ENCODE measurements at regions not wholly inside any gene's neighbourhood (a gene's known extent, or its start where the extent isn't known, plus 50 kb on each side); places are given as distances from the start of the nearest gene placed in this dataset.

GRCh38 chr17:79160980-79161636, 86.5 kb downstream of the ENGASE start:
- Histone ChIP-seq H4K20me1 (replicated peaks; ENCODE audit: control insufficient read depth, extremely low read depth, insufficient read depth, low read length) (no peaks in the 10 kb centered on the region), H3K9me3 (replicated peaks; ENCODE audit: control insufficient read depth, insufficient read depth, low read length) (no peaks in the 10 kb centered on the region), H3K4me3 (replicated peaks in 1 of 3; ENCODE audit: insufficient read depth in 1 of 3, low read depth in 1 of 3, low read length in 3 of 3) (no peak overlapping the region), H3K9ac (replicated peaks; ENCODE audit: extremely low read depth, insufficient read depth, low read length) (no peak overlapping the region), H3K9me1 (replicated peaks; ENCODE audit: control insufficient read depth, extremely low read depth, insufficient read depth, low read length) (no peaks in the 10 kb centered on the region), H3K79me2 (ENCODE audit: control insufficient read depth, insufficient read depth, low read length) (no peaks in the 10 kb centered on the region), H3K36me3 (ENCODE audit: control insufficient read depth in 2 of 2, extremely low read depth in 1 of 2, insufficient read depth in 2 of 2, low read length in 2 of 2) (no peaks in the 10 kb centered on the region), H3K4me2 (ENCODE audit: insufficient read depth, low read length) (no peak overlapping the region), H3K4me1 (ENCODE audit: control insufficient read depth, extremely low read depth, insufficient read depth, low read length) (peaks cover 6% of the 10 kb centered on the region), H3K27ac (ENCODE audit: insufficient read depth, low read depth, low read length) (peak overlapping the region; percentile 72), H2AFZ (ENCODE audit: low read depth, low read length) (peak overlapping the region; percentile 77), H3K27me3 (ENCODE audit: control insufficient read depth in 2 of 2, insufficient read depth in 2 of 2, low read length in 2 of 2) (no peaks in the 10 kb centered on the region)
- FAIRE-seq (peak; percentile 82), DNase-seq (ENCODE audit: low read depth, low spot score) (peak; percentile 30)
- dilution Hi-C loops (cut with MboI; ENCODE audit: extremely low pct_ligation_motif_present, low sequenced_read_pairs) = no loop called here
- TF ChIP-seq FOS (IDR thresholded peaks at IDR 0.05; ENCODE audit: borderline replicate concordance, insufficient read depth, low read length) (no peak), JUN (IDR thresholded peaks at IDR 0.05; ENCODE audit: borderline replicate concordance, insufficient read depth, insufficient read length, low read depth) (peak; percentile 64), GATA2 (IDR thresholded peaks at IDR 0.05; ENCODE audit: insufficient read depth, insufficient read length, low read depth, low read length) (no peak), CTCF (IDR thresholded peaks at IDR 0.05; ENCODE audit: extremely low read depth in 1 of 2, insufficient read depth in 1 of 2, low read depth in 1 of 2, low read length in 2 of 2) (no peak), POLR2A (IDR thresholded peaks at IDR 0.05; ENCODE audit: low read depth, low read length) (no peak), MAX (IDR thresholded peaks at IDR 0.05; ENCODE audit: insufficient read depth, insufficient read length) (peak; percentile 43), POLR2AphosphoS5 (IDR thresholded peaks at IDR 0.05; ENCODE audit: insufficient read depth, low read depth, low read length) (peak; percentile 53), MYC (IDR thresholded peaks at IDR 0.05; ENCODE audit: low read depth, low read length) (peak; percentile 87)
- POLR2A ChIA-PET = no interaction called here
- BruUV-seq (replicated peaks) = TSS peak; percentile 43
- CTCF ChIA-PET = no interaction called here
- intact Hi-C loops (cut with micrococcal nuclease) = loop anchor here (10.0 kb wide), 1 partner anchor 76 kb away; no protein-coding TSS in a partner anchor
